H9 (cell line): ENCODE measurements at regions not wholly inside any gene's neighbourhood (a gene's known extent, or its start where the extent isn't known, plus 50 kb on each side); places are given as distances from the start of the nearest gene placed in this dataset.

Experiments
- DNase-seq: peaks from one replicate; pipeline ENCODE4 v3.0.0-alpha.2; 2017
- H2AFZ ChIP-seq: one replicate; pipeline ENCODE4 v1.6.1; 2013; ENCODE audit warnings: mild to moderate bottlenecking, low read length, control low read depth, moderate library complexity
- H2AK5ac ChIP-seq: 2 replicates; pipeline ENCODE4 v1.6.1; 2013; ENCODE audit warnings: low read length, control low read depth, mixed read lengths; ENCODE audit not compliant: insufficient read length
- H2BK120ac ChIP-seq: one replicate; pipeline ENCODE4 v1.6.1; 2013; ENCODE audit warnings: low read depth, mild to moderate bottlenecking, low read length, control low read depth, inconsistent platforms; ENCODE audit not compliant: poor library complexity, severe bottlenecking
- H2BK12ac ChIP-seq: 2 replicates; pipeline ENCODE4 v1.6.1; 2013; ENCODE audit warnings: low read length, control low read depth, mixed read lengths, low read depth; ENCODE audit not compliant: insufficient read length
- H2BK15ac ChIP-seq: 2 replicates; pipeline ENCODE4 v1.6.1; 2013; ENCODE audit warnings: low read depth, low read length, control low read depth
- H2BK20ac ChIP-seq: one replicate; pipeline ENCODE4 v1.6.1; 2013; ENCODE audit warnings: low read depth, mild to moderate bottlenecking, low read length, control low read depth, inconsistent platforms; ENCODE audit not compliant: poor library complexity, severe bottlenecking
- H2BK5ac ChIP-seq: 2 replicates; pipeline ENCODE4 v1.6.1; 2013; ENCODE audit warnings: low read length, control low read depth, mixed read lengths; ENCODE audit not compliant: insufficient read length
- H3K14ac ChIP-seq: 2 replicates; pipeline ENCODE4 v1.6.1; 2013; ENCODE audit warnings: low read length, control low read depth; ENCODE audit not compliant: insufficient read depth
- H3K18ac ChIP-seq: 2 replicates; pipeline ENCODE4 v1.6.1; 2013; ENCODE audit warnings: low read depth, mild to moderate bottlenecking, mixed read lengths, low read length, control low read depth; ENCODE audit not compliant: insufficient read length
- H3K23ac ChIP-seq: 2 replicates; pipeline ENCODE4 v1.6.1; 2013; ENCODE audit warnings: low read length, control low read depth, mixed read lengths, low read depth; ENCODE audit not compliant: insufficient read length
- H3K23me2 ChIP-seq: 2 replicates; pipeline ENCODE4 v1.6.1; 2013; ENCODE audit warnings: low read depth, mild to moderate bottlenecking, mixed read lengths, low read length, control low read depth; ENCODE audit not compliant: insufficient read length, poor library complexity, severe bottlenecking
- H3K27ac ChIP-seq: 2 replicates; pipeline ENCODE4 v1.5.1; 2013; ENCODE audit warnings: low read length, control low read depth, mixed read lengths, low read depth; ENCODE audit not compliant: insufficient read length
- H3K27me3 ChIP-seq: 2 replicates; pipeline ENCODE4 v1.6.1; 2013; ENCODE audit warnings: low read length, control low read depth, inconsistent platforms; ENCODE audit not compliant: insufficient read depth
- H3K4ac ChIP-seq: 2 replicates; pipeline ENCODE4 v1.6.1; 2013; ENCODE audit warnings: low read depth, mild to moderate bottlenecking, control low read depth, inconsistent platforms, low read length, moderate library complexity
- H3K4me1 ChIP-seq: 2 replicates; pipeline ENCODE4 v1.6.1; 2013; ENCODE audit warnings: low read length, control low read depth, inconsistent platforms; ENCODE audit not compliant: insufficient read depth
- H3K4me2 ChIP-seq: 2 replicates; pipeline ENCODE4 v1.6.1; 2013; ENCODE audit warnings: low read length, control low read depth, mixed read lengths; ENCODE audit not compliant: insufficient read length, insufficient read depth
- H3K56ac ChIP-seq: 2 replicates; pipeline ENCODE4 v1.6.1; 2013; ENCODE audit warnings: low read depth, mild to moderate bottlenecking, mixed read lengths, low read length, control low read depth; ENCODE audit not compliant: insufficient read length
- H3K79me1 ChIP-seq: 2 replicates; pipeline ENCODE4 v1.6.1; 2013; ENCODE audit warnings: low read depth, mild to moderate bottlenecking, moderate library complexity, low read length, control low read depth, inconsistent platforms; ENCODE audit not compliant: insufficient read depth, poor library complexity, severe bottlenecking
- H3K79me2 ChIP-seq: 2 replicates; pipeline ENCODE4 v1.6.1; 2013; ENCODE audit warnings: low read length, control low read depth, inconsistent platforms; ENCODE audit not compliant: insufficient read depth
- H3K9ac ChIP-seq: 2 replicates; pipeline ENCODE4 v1.6.1; 2013; ENCODE audit warnings: low read length, control low read depth, mixed read lengths; ENCODE audit not compliant: insufficient read length; ENCODE audit errors: extremely low read depth
- H3K9me3 ChIP-seq: one replicate; pipeline ENCODE4 v1.6.1; 2013; ENCODE audit warnings: low read depth, low read length, inconsistent platforms; ENCODE audit not compliant: control insufficient read depth
- H3T11ph ChIP-seq: one replicate; pipeline ENCODE4 v1.6.1; 2013; ENCODE audit warnings: mild to moderate bottlenecking, low read length, control low read depth, inconsistent platforms
- H4K20me1 ChIP-seq: one replicate; pipeline ENCODE4 v1.6.1; 2013; ENCODE audit not compliant: control insufficient read depth, insufficient read length, insufficient read depth
- H4K5ac ChIP-seq: 2 replicates; pipeline ENCODE4 v1.6.1; 2013; ENCODE audit warnings: low read depth, mild to moderate bottlenecking, mixed read lengths, low read length, control low read depth; ENCODE audit not compliant: insufficient read length
- H4K8ac ChIP-seq: replicated peaks from 2 replicates; pipeline ENCODE4 v1.6.1; 2013; ENCODE audit warnings: low read length, control low read depth, mixed read lengths, low read depth; ENCODE audit not compliant: insufficient read length
- H4K91ac ChIP-seq: 2 replicates; pipeline ENCODE4 v1.6.1; 2013; ENCODE audit warnings: low read depth, mild to moderate bottlenecking, moderate library complexity, mixed read lengths, low read length, control low read depth; ENCODE audit not compliant: insufficient read length
- H3K27ac Mint-ChIP-seq, 3 experiments: 2 replicates in 2 of 3; 3 replicates in 1 of 3; pipeline ENCODE4 v1.8.0; 2020 to 2021; ENCODE audit warnings: mixed read lengths in 3 of 3, mild to moderate bottlenecking in 1 of 3, moderate library complexity in 1 of 3
- H3K27me3 Mint-ChIP-seq: 2 replicates; pipeline ENCODE4 v1.8.0; 2021; ENCODE audit warnings: low read depth, mild to moderate bottlenecking, moderate library complexity, mixed read lengths
- H3K36me3 Mint-ChIP-seq, 3 experiments: 2 replicates in 2 of 3; 3 replicates in 1 of 3; pipeline ENCODE4 v1.8.0; 2020 to 2021; ENCODE audit warnings: low read depth in 3 of 3, mixed read lengths in 3 of 3; ENCODE audit not compliant: insufficient read depth in 1 of 3
- H3K4me1 Mint-ChIP-seq, 2 experiments: 2 replicates each; pipeline ENCODE4 v1.8.0; 2020; ENCODE audit warnings: mixed read lengths in 2 of 2
- H3K4me3 Mint-ChIP-seq, 2 experiments: 2 replicates in 1 of 2; 3 replicates in 1 of 2; pipeline ENCODE4 v1.8.0; 2020 to 2021; ENCODE audit warnings: mild to moderate bottlenecking in 2 of 2, mixed read lengths in 2 of 2, moderate library complexity in 1 of 2
- H3K9me3 Mint-ChIP-seq, 2 experiments: 2 replicates in 1 of 2; 3 replicates in 1 of 2; pipeline ENCODE4 v1.8.0; 2020; ENCODE audit warnings: mild to moderate bottlenecking in 2 of 2, mixed read lengths in 2 of 2, moderate library complexity in 1 of 2
- CTCF ChIP-seq: fragments of 200-600 bp; sonication (generic); conservative IDR thresholded peaks from 3 replicates; pipeline ENCODE4 v1.8.0; 2021; ENCODE audit warnings: antibody characterized with exemption, mild to moderate bottlenecking
- WGBS: extraction: QIAGEN DNeasy Blood & Tissue Kit; methylation state at CpG from one replicate; pipeline ENCODE4 v1.1.7; 2013; ENCODE audit warnings: missing lambda C conversion rate, low lambda C conversion rate, mixed read lengths; ENCODE audit not compliant: insufficient read length; ENCODE audit errors: extremely low coverage; 5-methylcytosine and 5-hydroxymethylcytosine counted together

DNA sequence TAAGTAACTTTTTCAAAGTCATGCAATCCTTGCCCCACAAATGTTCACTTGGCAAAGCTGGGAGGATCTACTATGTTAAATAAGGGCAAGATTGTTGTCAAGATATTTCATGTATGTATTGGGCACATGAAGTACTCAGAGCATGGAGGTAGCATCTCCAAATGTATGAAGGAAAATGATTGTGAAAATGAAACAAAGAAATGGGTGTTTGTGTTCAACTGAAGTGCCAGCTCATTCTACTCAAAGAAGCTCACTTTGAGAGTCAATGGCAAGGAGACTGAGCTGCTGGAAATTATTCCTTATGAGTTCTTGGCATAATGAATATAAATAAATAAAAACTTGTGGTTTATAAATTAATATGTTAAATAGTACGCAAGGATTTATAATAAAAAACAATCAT is 124.5 kb upstream of the ARSJ start:
- Histone ChIP-seq H2BK15ac (no peak overlapping the region), H3K14ac (no peak overlapping the region), H4K91ac (no peak overlapping the region), H3K9me3 (no peaks in the 10 kb centered on the region), H2BK20ac (no peak overlapping the region), H4K20me1 (no peaks in the 10 kb centered on the region), H2BK5ac (no peak overlapping the region), H3K79me2 (no peaks in the 10 kb centered on the region), H3K79me1 (no peaks in the 10 kb centered on the region), H3K23me2 (no peaks in the 10 kb centered on the region), H2AFZ (no peak overlapping the region), H3K4me1 (no peaks in the 10 kb centered on the region), H3K4ac (no peak overlapping the region), H3K18ac (no peak overlapping the region), H3K56ac (no peak overlapping the region), H4K5ac (no peak overlapping the region), H2AK5ac (no peak overlapping the region), H3K27ac (no peak overlapping the region), H3K23ac (no peak overlapping the region), H3K9ac (no peak overlapping the region), H3K4me2 (no peak overlapping the region), H3K27me3 (no peaks in the 10 kb centered on the region), H4K8ac (no peak overlapping the region), H2BK120ac (no peak overlapping the region), H3T11ph (no peak overlapping the region), H2BK12ac (no peak overlapping the region)
- no peak for TF ChIP-seq CTCF
- H3K36me3 Mint-ChIP-seq = no peaks in the 10 kb centered on the region
- no peak for DNase-seq
- no CpG with 5 or more reads among the region's 1 CpG for WGBS
- no peaks in the 10 kb centered on the region for H3K9me3 Mint-ChIP-seq
- no peaks in the 10 kb centered on the region; a peak in 1 of 4 replicates for H3K4me1 Mint-ChIP-seq
- H3K27ac Mint-ChIP-seq = no peak overlapping the region
- no peak overlapping the region for H3K4me3 Mint-ChIP-seq
- H3K27me3 Mint-ChIP-seq = no peaks in the 10 kb centered on the region; the same call in 1 of the 2 replicates
